ENCODE measurements at regions not wholly inside any gene's neighbourhood (a gene's known extent, or its start where the extent isn't known, plus 50 kb on each side); places are given as distances from the start of the nearest gene placed in this dataset.

DNA sequence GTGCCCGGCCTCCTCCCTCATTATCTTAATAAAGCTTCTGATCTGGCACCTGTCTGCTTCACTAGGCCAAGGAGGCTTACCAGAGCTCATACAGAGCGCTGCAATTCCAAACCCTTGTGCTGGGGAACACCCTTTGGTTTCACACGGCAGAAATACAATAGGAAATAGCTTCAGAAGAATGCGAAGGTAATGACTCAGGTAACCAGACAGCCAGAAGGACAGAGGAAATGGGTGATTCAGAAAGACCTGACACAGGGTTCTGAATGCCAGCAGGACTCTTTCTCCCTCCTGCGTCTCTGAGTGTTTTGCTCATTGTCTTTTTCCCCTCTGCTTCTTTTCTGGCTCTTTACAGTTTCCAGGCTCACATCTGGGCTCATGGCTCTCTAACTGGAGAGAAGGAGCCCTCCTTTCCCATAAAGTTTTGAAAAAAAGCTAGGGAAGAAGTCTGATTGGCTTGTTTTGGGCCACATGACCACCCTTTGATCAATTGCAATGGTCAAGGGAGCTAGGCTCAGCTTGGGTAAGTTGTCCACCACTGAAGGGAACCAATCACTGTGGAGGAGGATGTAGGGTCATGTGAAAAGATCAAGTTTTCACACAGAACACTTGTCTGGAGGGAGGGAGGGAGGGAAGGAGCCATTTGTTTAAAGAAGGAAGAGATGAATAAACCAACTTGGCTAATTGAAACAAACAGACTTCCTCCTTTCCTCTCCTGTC lies 90.5 kb upstream of the UPP2 start:
- ChIA-PET CTCF (interaction anchor here (0.7 to 1.5 kb wide), 7 partner anchors 108 to 513 kb away, joined by 3 to 6 read pairs (median 3); no protein-coding TSS in a partner anchor), POLR2A (no interaction called here)

GRCh38 chr2:158009399-158009798 lies 92.3 kb upstream of the UPP2 start:
- POLR2A ChIA-PET = no interaction called here

GRCh38 chr2:158006961-158007719 lies 94.5 kb upstream of the UPP2 start:
- CTCF ChIA-PET = interaction anchor here (0.7 to 1.1 kb wide), 4 partner anchors 138 to 1553 kb away, joined by 3 to 4 read pairs (median 4); no protein-coding TSS in a partner anchor
- POLR2A ChIA-PET = no interaction called here

More at GRCh38 chr2:158009399-158009798, 92.3 kb upstream of the UPP2 start:
- CTCF ChIA-PET = no interaction called here

DNA sequence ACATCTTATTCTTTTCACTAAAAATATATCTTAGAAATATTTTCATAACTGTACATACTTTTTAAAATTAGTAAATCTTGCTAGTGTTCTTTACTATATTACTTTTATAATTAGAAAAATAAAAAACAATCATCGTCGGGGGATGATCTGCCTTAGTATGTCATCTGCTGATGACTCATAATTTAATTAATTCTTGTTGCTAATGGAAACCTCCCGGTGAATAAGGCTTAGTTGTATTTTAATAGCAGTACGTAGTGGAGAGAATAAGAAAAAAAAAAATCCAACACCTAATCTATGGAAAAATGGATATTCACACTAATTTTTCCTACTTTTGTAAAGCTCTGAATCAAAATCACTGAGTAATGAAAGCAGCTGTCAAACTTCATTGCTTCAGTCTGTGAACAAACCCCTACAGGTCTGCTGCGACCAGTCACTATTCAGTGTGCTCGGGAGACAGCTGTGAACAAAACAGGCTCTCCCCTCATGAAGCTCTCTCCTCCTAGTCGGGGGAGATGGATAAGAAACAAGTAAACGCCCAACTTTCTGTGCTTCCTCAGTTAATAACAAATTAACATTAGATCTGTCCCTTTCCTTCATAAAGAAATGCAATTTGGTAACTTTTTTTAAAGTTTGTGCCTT lies 97.4 kb upstream of the UPP2 start:
- ChIA-PET CTCF (no interaction called here), POLR2A (no interaction called here)

GRCh38 chr2:158002079-158002478 lies 99.6 kb upstream of the UPP2 start:
- CTCF ChIA-PET = no interaction called here
- POLR2A ChIA-PET = no interaction called here

- ChIA-PET CTCF (interaction anchor here (1.1 to 1.7 kb wide), 3 partner anchors 27 to 219 kb away, joined by 3 to 5 read pairs (median 3); no protein-coding TSS in a partner anchor), POLR2A (no interaction called here)
Observed at GRCh38 chr2:157996799-157997198, 104.9 kb upstream of the UPP2 start.

DNA sequence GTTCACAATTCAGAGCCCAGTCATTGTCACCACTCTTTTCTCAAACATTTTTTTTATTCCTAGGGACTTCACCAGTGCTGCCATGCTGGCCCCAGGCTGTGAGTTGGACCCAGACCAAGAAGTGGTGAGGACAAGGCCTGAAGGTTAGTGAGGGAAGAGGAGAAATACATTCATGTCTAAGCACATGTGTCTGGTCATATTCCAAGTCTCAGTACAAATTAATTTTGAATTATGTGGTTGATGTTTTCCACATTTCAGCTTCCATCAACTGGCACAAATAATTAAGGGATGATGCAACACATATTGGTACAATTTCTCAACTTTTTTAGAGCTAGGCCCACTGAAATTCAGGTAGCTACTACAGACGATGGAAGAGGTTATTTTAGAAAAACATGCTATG lies 106.6 kb upstream of the UPP2 start:
- ChIA-PET POLR2A (no interaction called here), CTCF (no interaction called here)

- POLR2A ChIA-PET = no interaction called here
- CTCF ChIA-PET = no interaction called here
Observed at GRCh38 chr2:157991932-157992331, 109.7 kb upstream of the UPP2 start.

GRCh38 chr2:157990173-157990572 lies 111.5 kb upstream of the UPP2 start:
- ChIA-PET CTCF (no interaction called here), POLR2A (no interaction called here)

GRCh38 chr2:157989227-157989626 lies 112.4 kb upstream of the UPP2 start:
- ChIA-PET POLR2A (no interaction called here), CTCF (no interaction called here)

DNA sequence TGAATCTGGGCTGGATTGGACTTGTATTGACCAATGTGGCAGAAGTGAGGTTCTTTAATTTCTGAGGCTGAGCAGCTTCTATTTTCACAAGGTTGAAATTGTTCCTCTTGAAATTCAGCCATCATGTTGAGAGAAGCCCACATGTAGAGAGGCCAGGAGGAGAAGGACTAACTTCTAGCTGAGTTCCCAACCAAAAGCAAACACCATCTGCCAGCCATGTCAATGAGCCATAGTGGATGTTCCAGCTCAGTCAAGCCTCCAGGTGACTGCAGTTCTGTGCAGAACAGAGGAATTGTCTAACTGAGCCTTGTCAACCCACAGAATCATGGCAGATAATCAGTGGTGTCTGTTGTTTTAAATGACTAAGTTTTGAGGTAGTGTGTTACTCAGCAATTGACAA lies 110.6 kb upstream of the ACVR1 start:
- CTCF ChIA-PET = no interaction called here

DNA sequence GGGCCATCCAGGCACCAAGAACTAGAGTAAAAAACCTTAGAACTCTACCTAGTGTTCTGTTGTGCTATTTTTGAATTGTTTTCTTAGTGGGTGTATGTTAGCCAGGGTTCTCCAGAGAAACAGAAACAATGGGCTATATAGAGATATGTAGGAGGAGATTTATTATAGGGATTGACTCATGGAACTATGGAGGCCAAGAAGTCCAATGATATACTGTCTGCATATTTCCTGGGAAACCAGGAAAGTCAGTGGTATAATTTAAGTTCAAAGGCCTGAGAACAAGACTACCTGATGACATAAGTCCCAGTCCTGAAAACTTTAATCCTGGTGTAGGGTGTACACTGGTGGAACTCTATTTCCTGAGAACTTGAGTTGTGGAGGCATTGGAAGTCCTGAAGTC lies 108.7 kb upstream of the ACVR1 start:
- ChIA-PET POLR2A (no interaction called here), CTCF (no interaction called here)

More for the DNA sequence above, 110.6 kb upstream of the ACVR1 start:
- POLR2A ChIA-PET = no interaction called here

DNA sequence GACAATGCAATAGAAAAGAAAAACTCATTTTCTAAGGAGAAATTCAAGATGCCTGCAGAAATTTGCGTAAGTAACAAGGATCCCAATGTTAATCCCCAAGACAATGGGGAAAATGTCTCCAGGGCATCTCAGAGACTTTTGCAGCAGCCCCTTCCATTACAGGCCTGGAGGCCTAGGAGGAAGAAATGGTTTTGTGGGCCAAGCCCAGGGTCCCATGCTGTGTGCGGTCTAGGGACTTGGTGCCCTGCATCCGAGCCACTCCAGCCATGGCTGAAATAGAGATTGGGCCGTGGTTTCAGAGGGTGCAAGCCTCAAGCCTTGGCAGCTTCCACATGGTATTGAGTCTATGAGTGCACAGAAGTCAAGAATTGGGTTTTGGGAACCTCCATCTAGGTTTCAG lies 103.9 kb upstream of the ACVR1 start:
- POLR2A ChIA-PET = no interaction called here
- CTCF ChIA-PET = no interaction called here

DNA sequence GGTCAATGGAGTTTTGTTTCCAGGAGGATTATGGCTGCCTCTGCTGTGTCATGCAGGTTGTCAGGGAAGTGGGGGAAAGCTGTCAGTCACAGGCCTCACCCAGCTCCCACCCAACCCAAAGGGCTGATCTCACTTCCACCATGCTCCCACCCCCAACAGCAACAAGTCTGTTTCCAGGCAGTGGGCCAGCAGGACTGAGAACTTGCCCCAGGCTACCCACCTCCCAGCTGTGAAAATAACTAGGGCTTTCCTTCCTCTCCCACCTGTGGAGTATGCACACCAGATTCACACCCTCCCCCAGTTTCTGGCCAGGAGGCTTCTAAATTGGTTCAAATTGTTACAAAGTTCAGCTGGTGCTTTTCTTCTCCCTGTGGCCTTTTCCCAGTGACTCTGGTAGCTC lies 95.6 kb upstream of the ACVR1 start:
- CTCF ChIA-PET = no interaction called here
- POLR2A ChIA-PET = no interaction called here

DNA sequence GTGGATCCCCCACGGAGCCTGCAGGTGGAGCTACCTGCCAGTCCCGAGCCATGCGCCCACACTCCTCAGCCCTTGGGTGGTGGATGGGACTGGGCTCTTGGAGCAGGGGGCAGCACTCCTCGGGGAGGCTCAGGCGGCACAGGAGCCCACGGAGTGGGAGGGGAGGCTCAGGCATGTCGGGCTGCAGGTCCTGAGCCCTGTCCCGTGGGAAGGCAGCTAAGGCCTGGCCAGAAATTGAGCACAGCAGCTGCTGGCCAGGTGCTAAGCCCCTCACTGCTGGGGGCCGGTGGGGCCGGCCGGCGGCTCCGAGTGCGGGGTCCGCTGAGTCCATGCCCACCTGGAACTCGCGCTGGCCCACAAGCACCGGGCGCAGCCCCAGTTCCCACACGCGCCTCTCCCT lies 91.7 kb upstream of the ACVR1 start:
- CTCF ChIA-PET = no interaction called here
- POLR2A ChIA-PET = no interaction called here

- POLR2A ChIA-PET = no interaction called here
- CTCF ChIA-PET = no interaction called here
Observed at GRCh38 chr2:157959249-157959648, 83.1 kb upstream of the ACVR1 start.

- CTCF ChIA-PET = no interaction called here
Observed at GRCh38 chr2:157957596-157957995, 81.5 kb upstream of the ACVR1 start.

DNA sequence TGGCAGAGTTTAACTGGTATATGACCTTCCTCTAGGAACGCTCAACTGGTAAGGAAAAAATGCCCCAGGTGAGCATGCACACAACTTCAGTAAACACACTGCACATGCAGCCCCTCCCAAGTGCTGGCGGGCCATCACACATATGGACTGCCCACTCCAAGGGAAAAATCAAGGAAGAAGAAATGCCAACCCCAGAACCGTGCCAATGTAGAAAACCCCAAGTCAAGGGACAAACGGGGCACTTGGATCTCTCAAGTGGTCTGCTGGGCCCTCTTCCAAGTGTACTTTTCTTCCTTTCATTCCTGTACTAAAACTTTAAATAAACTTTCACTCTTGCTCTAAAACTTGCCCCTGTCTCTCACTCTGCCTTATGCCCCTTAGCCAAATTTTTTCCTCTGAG lies 76.4 kb upstream of the ACVR1 start:
- ChIA-PET CTCF (no interaction called here), POLR2A (no interaction called here)

More at GRCh38 chr2:157957596-157957995, 81.5 kb upstream of the ACVR1 start:
- POLR2A ChIA-PET = no interaction called here

DNA sequence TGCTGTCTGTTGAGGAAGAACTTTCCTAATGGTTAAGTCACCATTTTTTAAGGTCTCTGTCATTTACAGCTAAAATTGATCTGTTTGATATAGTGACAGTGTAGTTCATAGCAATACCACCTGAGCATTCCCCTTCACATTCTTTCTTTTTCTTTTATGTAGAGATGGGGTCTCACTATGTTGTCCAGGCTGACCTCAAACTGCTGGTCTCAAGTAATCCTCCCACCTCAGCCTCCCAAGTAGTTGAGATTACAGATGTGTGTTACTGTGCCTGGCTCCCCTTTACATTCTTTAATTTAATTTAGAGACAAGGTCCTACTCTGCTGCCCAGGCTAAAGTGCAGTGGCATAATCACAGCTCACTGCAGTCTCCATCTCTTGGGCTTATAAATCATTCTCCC lies 72.7 kb upstream of the ACVR1 start:
- POLR2A ChIA-PET = no interaction called here

DNA sequence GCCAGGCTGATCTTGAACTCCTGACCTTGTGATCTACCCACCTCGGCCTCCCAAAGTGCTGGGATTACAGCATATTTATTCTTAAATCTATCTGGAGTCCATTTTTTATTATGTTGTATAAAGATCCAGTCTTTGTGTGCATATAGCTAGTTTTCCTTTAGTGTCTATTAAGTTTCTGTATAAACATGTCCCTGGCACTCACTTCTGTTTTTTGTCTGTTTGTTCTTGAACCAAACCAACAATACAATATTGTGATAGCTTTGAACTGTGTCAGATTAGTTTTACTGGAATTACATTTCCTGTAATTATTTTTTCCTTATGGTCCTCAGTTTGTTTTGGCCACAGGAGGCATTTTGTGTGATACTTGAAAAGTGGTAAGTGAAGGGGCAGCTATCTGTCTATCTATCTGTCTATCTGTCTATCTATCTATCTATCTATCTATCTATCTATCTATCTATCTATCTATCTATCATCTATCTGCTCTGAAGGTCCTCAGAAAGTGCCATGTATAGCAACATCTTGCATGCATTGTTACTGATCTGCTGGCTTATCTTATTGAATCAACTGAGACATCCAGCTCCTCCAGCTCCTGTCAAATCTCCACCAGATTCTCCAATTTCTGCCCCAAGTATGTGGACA lies 70.9 kb upstream of the ACVR1 start:
- ChIA-PET POLR2A (no interaction called here), CTCF (interaction anchor here (0.6 to 0.8 kb wide), 3 partner anchors 25 to 33 kb away, joined by 3 read pairs; no protein-coding TSS in a partner anchor)

More for the DNA sequence above, 72.7 kb upstream of the ACVR1 start:
- CTCF ChIA-PET = interaction anchor here (0.6 kb wide), 1 partner anchor 25 kb away, joined by 3 read pairs; no protein-coding TSS in a partner anchor

All from activated CD8-positive, alpha-beta memory T cell treated with anti-CD3 and anti-CD28 coated beads for 36 hours (primary cell).